ENCODE measurements at regions not wholly inside any gene's neighbourhood (a gene's known extent, or its start where the extent isn't known, plus 50 kb on each side); places are given as distances from the start of the nearest gene placed in this dataset.

DNA sequence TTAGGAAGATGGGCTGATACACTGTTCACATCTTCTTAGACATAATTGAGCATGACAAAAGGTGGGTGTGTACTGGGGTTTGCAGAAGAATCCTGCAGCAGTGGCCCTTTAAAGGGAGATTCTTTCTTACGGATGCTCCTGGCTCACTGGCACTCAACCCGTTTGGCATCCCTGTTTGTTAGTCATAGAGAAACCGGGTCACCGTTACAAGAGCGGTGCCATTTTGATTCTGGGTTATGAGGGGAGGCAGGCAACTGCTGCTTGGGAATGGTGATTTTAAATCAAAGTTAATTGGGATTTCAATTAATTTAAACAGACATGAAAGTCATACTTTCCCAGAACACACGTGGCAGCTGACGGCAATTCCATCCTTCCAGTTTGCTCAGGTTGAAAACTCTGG, 245.8 kb downstream of the AACS start:
- 71 to 79% methylated on average over 7 of the region's 7 CpGs for WGBS, 2 donors
- no peaks in the 10 kb centered on the region for H3K9me3 ChIP-seq (ENCODE audit: control insufficient read depth in 2 of 2, insufficient read depth in 1 of 2, low read depth in 1 of 2, low read length in 1 of 2)
- H3K4me1 ChIP-seq (ENCODE audit: control insufficient read depth in 2 of 2, insufficient read depth in 2 of 2, low read length in 1 of 2), result no peaks in the 10 kb centered on the region
- no peak overlapping the region for H3K4me3 ChIP-seq (ENCODE audit: low read depth in 1 of 2, low read length in 2 of 2)
- H3K36me3 ChIP-seq (ENCODE audit: control insufficient read depth in 2 of 2, insufficient read depth in 2 of 2, low read length in 1 of 2), result no peaks in the 10 kb centered on the region
- H3K27ac ChIP-seq (ENCODE audit: low read depth in 2 of 2, low read length in 1 of 2), result no peak overlapping the region
- H3K27me3 ChIP-seq (ENCODE audit: control insufficient read depth in 1 of 2, insufficient read depth in 2 of 2, low read length in 2 of 2), result no peaks in the 10 kb centered on the region

DNA sequence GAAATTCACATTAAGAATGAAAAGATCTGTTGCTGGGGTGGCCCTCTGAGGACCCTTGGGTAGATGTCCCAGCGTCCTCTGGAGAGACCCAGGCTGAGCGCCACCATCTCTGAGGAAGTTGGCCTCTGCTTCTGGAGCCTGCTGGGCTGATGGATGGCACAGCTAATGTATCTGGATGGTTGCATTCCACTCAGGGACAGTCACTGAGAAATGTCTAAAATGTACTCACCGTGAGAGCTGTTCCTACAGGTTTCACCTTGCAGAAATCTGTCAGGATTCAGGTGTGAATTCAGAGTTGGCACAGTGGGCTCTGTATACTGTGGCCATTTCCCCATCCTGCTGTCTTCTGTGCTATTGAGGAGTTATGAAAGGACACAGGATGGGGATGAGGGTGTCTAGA, 247.2 kb downstream of the AACS start:
- Histone ChIP-seq H3K27ac (ENCODE audit: low read depth in 2 of 2, low read length in 1 of 2) (no peak overlapping the region), H3K9me3 (ENCODE audit: control insufficient read depth in 2 of 2, insufficient read depth in 1 of 2, low read depth in 1 of 2, low read length in 1 of 2) (no peaks in the 10 kb centered on the region), H3K4me1 (ENCODE audit: control insufficient read depth in 2 of 2, insufficient read depth in 2 of 2, low read length in 1 of 2) (no peaks in the 10 kb centered on the region), H3K27me3 (ENCODE audit: control insufficient read depth in 1 of 2, insufficient read depth in 2 of 2, low read length in 2 of 2) (no peaks in the 10 kb centered on the region), H3K4me3 (ENCODE audit: low read depth in 1 of 2, low read length in 2 of 2) (no peak overlapping the region), H3K36me3 (ENCODE audit: control insufficient read depth in 2 of 2, insufficient read depth in 2 of 2, low read length in 1 of 2) (no peaks in the 10 kb centered on the region)
- 76 to 79% methylated on average over 3 of the region's 3 CpGs for WGBS, 2 donors

DNA sequence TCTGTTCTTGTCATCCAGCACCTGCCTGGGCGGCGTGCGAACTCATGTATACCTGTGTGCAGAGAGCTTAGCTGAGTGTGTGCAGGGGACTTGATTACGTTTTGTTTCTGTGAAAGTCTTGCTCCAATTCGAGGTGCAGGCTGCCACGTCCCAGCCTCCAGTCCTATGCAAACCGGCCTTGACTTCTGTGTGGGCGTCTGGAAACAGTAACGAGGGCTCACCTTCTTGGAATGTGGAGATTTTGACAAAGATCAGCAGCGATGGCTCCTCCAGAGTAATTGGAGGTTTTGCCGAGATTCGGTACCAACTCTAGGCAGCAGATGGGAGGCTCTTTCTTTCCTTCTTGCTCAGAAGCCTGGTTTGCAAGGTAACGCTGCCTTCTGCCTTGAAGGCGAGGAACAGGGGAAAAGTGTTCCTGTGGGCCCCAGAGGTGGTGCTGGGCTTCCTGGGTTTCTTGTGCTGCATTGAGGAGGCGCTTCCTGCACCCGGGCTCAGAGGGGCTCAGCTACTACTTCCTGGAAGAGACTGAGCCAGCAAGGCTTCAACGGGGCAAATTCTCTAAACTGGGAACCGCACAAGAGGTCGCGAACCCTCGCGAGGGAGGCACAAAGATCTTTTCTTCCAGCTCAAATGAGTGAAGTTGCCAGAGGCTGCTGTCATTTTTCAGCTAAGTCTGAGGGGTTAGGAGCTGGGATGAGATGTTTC, 249.0 kb downstream of the AACS start:
- WGBS, 2 donors, result 35 to 38% methylated on average over 22 of the region's 22 CpGs

DNA sequence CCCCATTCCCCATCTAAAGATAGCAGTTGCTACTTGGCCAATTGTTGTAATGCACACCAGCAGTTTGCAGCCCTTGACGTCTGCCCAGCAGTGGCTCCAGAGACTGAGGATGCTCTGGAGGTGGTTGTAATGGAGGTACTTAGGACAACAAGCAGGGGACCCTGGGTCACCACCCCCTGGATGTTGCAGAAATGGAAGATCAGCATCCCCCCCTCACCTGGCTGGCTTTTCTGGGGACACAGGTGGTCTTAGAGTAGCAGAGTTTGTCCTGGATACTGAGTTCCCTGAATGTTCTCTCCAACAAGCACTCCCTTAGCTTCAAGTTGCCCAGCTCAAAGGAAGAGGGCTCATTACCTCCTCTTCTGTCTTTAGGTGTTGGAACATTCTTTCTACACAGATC, 250.5 kb downstream of the AACS start:
- Histone ChIP-seq H3K4me3 (ENCODE audit: low read depth in 1 of 2, low read length in 2 of 2) (no peak overlapping the region), H3K4me1 (ENCODE audit: control insufficient read depth in 2 of 2, insufficient read depth in 2 of 2, low read length in 1 of 2) (no peaks in the 10 kb centered on the region), H3K9me3 (ENCODE audit: control insufficient read depth in 2 of 2, insufficient read depth in 1 of 2, low read depth in 1 of 2, low read length in 1 of 2) (no peaks in the 10 kb centered on the region), H3K36me3 (ENCODE audit: control insufficient read depth in 2 of 2, insufficient read depth in 2 of 2, low read length in 1 of 2) (no peaks in the 10 kb centered on the region), H3K27me3 (ENCODE audit: control insufficient read depth in 1 of 2, insufficient read depth in 2 of 2, low read length in 2 of 2) (no peaks in the 10 kb centered on the region), H3K27ac (ENCODE audit: low read depth in 2 of 2, low read length in 1 of 2) (no peak overlapping the region)
- WGBS, 2 donors, result 55 to 79% methylated on average over 1 of the region's 1 CpG

More for the DNA sequence above, 249.0 kb downstream of the AACS start:
- no peak overlapping the region for H3K27ac ChIP-seq (ENCODE audit: low read depth in 2 of 2, low read length in 1 of 2)
- no peaks in the 10 kb centered on the region for H3K9me3 ChIP-seq (ENCODE audit: control insufficient read depth in 2 of 2, insufficient read depth in 1 of 2, low read depth in 1 of 2, low read length in 1 of 2)
- no peaks in the 10 kb centered on the region for H3K27me3 ChIP-seq (ENCODE audit: control insufficient read depth in 1 of 2, insufficient read depth in 2 of 2, low read length in 2 of 2)
- no peaks in the 10 kb centered on the region for H3K4me1 ChIP-seq (ENCODE audit: control insufficient read depth in 2 of 2, insufficient read depth in 2 of 2, low read length in 1 of 2)
- no peaks in the 10 kb centered on the region for H3K36me3 ChIP-seq (ENCODE audit: control insufficient read depth in 2 of 2, insufficient read depth in 2 of 2, low read length in 1 of 2)
- H3K4me3 ChIP-seq (ENCODE audit: low read depth in 1 of 2, low read length in 2 of 2), result no peak overlapping the region

DNA sequence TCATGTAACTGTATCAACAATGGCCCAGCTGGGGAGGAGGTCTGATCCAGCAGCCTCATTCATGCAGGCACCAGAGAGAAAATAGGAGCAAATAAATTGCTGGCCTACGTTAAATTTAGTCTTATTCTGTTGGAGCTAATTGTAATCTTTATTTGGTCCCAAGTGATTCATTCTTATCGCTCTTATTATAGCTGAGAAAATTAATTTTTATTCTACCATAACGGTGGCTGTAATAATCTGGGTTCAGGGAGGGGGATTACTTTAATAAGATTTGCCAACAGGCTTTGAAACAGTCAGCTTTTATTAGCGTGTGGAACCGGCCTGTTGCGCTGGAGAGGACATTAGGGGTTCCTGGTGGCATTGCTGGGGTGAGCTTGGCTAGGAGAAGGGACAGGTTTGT, 254.9 kb downstream of the AACS start:
- 80 to 88% methylated on average over 6 of the region's 6 CpGs for WGBS, 2 donors
- no peaks in the 10 kb centered on the region for H3K9me3 ChIP-seq (ENCODE audit: control insufficient read depth in 2 of 2, insufficient read depth in 1 of 2, low read depth in 1 of 2, low read length in 1 of 2)
- H3K27ac ChIP-seq (ENCODE audit: low read depth in 2 of 2, low read length in 1 of 2), result no peak overlapping the region
- H3K27me3 ChIP-seq (ENCODE audit: control insufficient read depth in 1 of 2, insufficient read depth in 2 of 2, low read length in 2 of 2), result no peaks in the 10 kb centered on the region
- H3K36me3 ChIP-seq (ENCODE audit: control insufficient read depth in 2 of 2, insufficient read depth in 2 of 2, low read length in 1 of 2), result no peaks in the 10 kb centered on the region
- H3K4me3 ChIP-seq (ENCODE audit: low read depth in 1 of 2, low read length in 2 of 2), result no peak overlapping the region
- H3K4me1 ChIP-seq (ENCODE audit: control insufficient read depth in 2 of 2, insufficient read depth in 2 of 2, low read length in 1 of 2), result no peaks in the 10 kb centered on the region

DNA sequence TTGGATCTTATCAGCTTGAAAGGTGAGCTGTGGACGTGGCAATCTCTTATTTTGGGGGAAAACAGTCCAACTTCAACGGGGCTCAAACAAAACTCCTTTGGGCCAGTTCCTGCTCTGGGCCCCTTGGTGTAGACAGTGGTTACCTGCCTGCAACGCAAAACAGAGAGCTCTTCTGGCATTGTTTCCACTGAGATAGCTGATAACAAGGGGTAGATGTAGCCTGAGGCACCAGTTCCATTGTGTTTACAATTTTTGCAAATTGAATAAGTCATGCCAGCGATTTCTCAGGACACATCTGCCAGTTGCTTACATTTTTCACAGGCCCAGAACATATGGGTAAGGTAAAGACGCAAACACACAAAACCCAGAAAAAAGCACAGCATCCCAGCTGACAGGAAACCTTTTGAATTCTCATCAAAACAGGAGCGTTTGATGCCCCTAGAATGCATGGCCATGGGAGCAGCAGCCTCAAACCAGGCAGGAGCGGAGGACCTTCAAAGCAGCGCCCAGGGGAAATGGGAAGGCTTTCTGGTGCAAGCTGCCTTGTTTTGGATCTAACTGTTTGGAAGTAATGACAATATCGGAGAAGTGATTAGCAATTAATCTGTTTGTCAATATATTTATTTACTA, 259.7 kb downstream of the AACS start:
- no peak overlapping the region for H3K27ac ChIP-seq (ENCODE audit: low read depth in 2 of 2, low read length in 1 of 2)
- no peaks in the 10 kb centered on the region for H3K27me3 ChIP-seq (ENCODE audit: control insufficient read depth in 1 of 2, insufficient read depth in 2 of 2, low read length in 2 of 2)
- peaks cover 0 to 6% of the 10 kb centered on the region in 2 donors for H3K9me3 ChIP-seq (ENCODE audit: control insufficient read depth in 2 of 2, insufficient read depth in 1 of 2, low read depth in 1 of 2, low read length in 1 of 2)
- no peaks in the 10 kb centered on the region for H3K4me1 ChIP-seq (ENCODE audit: control insufficient read depth in 2 of 2, insufficient read depth in 2 of 2, low read length in 1 of 2)
- no peaks in the 10 kb centered on the region for H3K36me3 ChIP-seq (ENCODE audit: control insufficient read depth in 2 of 2, insufficient read depth in 2 of 2, low read length in 1 of 2)
- WGBS, 2 donors, result 61 to 66% methylated on average over 9 of the region's 9 CpGs
- no peak overlapping the region for H3K4me3 ChIP-seq (ENCODE audit: low read depth in 1 of 2, low read length in 2 of 2)

DNA sequence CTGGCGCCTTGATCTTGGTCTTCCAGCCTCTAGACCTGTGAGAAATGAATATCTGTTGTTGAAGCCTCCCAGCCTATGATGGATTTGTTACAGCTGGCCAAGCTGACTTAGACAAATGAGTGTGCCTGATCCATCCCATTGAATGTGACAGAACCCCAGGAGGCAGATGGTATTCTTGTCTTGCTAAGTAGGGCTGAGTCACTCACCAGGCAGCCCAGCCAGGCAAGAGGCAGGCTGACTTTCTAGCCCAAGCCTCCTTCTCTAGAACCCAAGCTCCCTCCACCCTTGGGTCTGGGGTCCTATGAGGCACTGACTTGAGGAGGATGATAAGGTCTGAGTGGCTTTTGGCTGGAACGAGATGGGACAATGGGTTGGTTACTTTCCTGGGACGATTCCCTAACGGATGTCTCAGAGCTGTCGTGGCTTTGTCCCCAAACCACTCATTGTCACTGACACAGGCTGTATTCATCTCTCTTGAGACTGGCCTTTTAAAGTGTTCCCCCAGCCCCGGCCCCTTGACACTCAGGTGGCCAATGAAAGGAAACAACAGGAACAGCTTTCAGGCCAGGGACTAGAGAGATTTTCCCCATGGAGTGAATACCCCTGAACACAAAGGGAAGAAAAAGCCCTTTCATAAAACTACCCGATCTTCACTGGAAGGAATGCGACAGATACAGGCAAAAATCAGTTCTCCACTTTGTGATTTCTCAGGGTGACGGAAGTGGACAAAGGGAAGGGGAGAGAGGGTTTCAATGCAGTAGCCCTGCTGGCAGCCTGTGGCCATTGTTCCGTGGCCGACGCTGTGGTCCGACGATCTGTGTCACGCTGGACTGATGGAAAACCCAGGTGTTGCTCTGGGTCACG, 264.2 kb downstream of the AACS start:
- no peaks in the 10 kb centered on the region for H3K36me3 ChIP-seq (ENCODE audit: control insufficient read depth in 2 of 2, insufficient read depth in 2 of 2, low read length in 1 of 2)

DNA sequence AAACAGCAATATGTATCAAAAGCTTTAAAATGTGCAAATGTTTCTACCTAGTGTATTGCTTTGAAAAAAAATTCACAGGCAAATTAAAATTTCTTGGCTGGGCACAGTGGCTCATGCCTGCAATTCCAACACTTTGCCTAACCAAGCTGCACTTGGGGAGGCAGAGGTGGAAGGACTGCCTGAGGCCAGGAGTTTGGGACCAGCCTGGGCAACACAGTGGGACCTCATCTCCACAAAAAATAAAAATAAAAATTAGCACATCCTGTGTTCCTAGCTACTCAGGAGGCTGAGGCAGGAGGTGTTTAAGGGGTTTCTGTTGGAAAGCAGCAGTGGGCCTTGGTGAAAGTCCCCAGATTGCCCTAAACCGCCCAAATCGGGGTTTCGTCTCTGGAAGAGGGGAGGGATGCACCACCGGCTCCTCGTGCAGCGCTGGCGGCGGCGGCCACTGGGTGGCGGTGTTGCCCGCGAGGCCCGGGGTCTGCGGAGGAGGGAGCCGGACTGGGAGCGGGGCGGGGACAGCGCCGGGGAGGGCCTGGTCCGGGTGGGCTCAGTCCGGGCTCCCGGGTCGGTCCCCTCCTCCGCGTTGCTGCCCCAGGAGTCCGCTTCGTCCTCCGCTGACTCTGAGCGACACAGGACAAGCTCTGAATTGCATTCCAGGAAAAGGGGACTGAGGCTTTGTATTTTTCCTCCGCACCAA, 265.6 kb downstream of the AACS start:
- Histone ChIP-seq H3K27me3 (ENCODE audit: control insufficient read depth in 1 of 2, insufficient read depth in 2 of 2, low read length in 2 of 2) (no peaks in the 10 kb centered on the region), H3K9me3 (ENCODE audit: control insufficient read depth in 2 of 2, insufficient read depth in 1 of 2, low read depth in 1 of 2, low read length in 1 of 2) (peaks cover 0 to 6% of the 10 kb centered on the region in 2 donors), H3K36me3 (ENCODE audit: control insufficient read depth in 2 of 2, insufficient read depth in 2 of 2, low read length in 1 of 2) (no peaks in the 10 kb centered on the region), H3K27ac (ENCODE audit: low read depth in 2 of 2, low read length in 1 of 2) (no peak overlapping the region), H3K4me1 (ENCODE audit: control insufficient read depth in 2 of 2, insufficient read depth in 2 of 2, low read length in 1 of 2) (no peaks in the 10 kb centered on the region), H3K4me3 (ENCODE audit: low read depth in 1 of 2, low read length in 2 of 2) (peak overlapping the region; percentile 13 to 43)
- WGBS, 2 donors, result 1 to 2% methylated on average over 28 to 30 of the region's 30 CpGs

More for the DNA sequence above, 264.2 kb downstream of the AACS start:
- WGBS, 2 donors, result 76 to 81% methylated on average over 16 of the region's 16 CpGs
- no peaks in the 10 kb centered on the region for H3K4me1 ChIP-seq (ENCODE audit: control insufficient read depth in 2 of 2, insufficient read depth in 2 of 2, low read length in 1 of 2)
- H3K9me3 ChIP-seq (ENCODE audit: control insufficient read depth in 2 of 2, insufficient read depth in 1 of 2, low read depth in 1 of 2, low read length in 1 of 2), result peaks cover 0 to 6% of the 10 kb centered on the region in 2 donors
- H3K27me3 ChIP-seq (ENCODE audit: control insufficient read depth in 1 of 2, insufficient read depth in 2 of 2, low read length in 2 of 2), result no peaks in the 10 kb centered on the region
- no peak overlapping the region for H3K4me3 ChIP-seq (ENCODE audit: low read depth in 1 of 2, low read length in 2 of 2)
- H3K27ac ChIP-seq (ENCODE audit: low read depth in 2 of 2, low read length in 1 of 2), result no peak overlapping the region

DNA sequence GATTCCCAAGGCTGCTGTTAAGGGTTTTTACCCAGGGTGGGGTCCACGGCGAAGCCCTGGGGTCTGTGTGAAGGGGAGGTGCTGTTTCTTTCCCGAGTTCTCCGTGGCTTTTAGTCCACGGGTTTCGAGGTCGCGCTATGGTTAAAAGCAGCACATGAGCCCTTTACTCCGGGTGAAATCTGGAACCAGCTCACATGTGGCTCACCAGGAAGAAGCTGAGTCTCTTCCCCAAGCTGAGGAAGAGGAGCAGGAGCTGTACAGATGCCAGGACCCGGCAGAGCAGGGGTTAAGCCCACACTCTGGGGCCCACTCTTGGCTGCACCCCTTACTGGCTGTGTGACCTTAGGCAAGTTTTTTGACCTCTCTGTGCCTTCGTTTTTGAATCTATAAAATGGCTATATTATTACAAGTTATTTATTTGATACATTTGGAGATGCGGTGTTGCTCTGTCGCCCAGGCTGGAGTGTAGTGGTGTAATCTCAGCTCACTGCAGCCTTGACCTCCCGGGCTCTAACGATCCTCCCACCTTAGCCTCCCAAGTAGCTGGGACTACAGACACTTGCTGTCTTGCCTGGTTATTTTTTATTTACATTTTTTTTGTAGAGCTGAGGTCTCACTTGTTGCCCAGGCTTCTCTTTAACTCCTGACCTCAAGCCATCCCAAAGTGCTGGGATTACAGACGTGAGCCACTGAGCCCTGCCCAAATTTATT, 266.3 kb downstream of the AACS start:
- Histone ChIP-seq H3K27me3 (ENCODE audit: control insufficient read depth in 1 of 2, insufficient read depth in 2 of 2, low read length in 2 of 2) (no peaks in the 10 kb centered on the region), H3K36me3 (ENCODE audit: control insufficient read depth in 2 of 2, insufficient read depth in 2 of 2, low read length in 1 of 2) (no peaks in the 10 kb centered on the region), H3K9me3 (ENCODE audit: control insufficient read depth in 2 of 2, insufficient read depth in 1 of 2, low read depth in 1 of 2, low read length in 1 of 2) (peaks cover 0 to 6% of the 10 kb centered on the region in 2 donors), H3K27ac (ENCODE audit: low read depth in 2 of 2, low read length in 1 of 2) (no peak overlapping the region), H3K4me3 (ENCODE audit: low read depth in 1 of 2, low read length in 2 of 2) (peak overlapping the region; percentile 13 to 43), H3K4me1 (ENCODE audit: control insufficient read depth in 2 of 2, insufficient read depth in 2 of 2, low read length in 1 of 2) (no peaks in the 10 kb centered on the region)
- 32% methylated on average over 16 of the region's 16 CpGs for WGBS, 2 donors
